Thyroid gland (tissue), 4 donors: ENCODE measurements at regions not wholly inside any gene's neighbourhood (a gene's known extent, or its start where the extent isn't known, plus 50 kb on each side); places are given as distances from the start of the nearest gene placed in this dataset.
"Not testable (repeated sequence)": the region's sequence is repeated elsewhere in the genome, so short reads cannot be mapped to it uniquely, and the experiment has no call there.

ENCODE experiments used
- DNase-seq, 2 donors: peaks; one replicate each; pipeline ENCODE4 v3.0.0-alpha.2; 2019
- H3K27ac ChIP-seq, 3 donors: fragments of 200-600 bp; sonication (generic); 1 replicate in 2 of 3; 2 replicates in 1 of 3; pipeline ENCODE4 v1.5.1; 2016 to 2019; ENCODE audit warnings: mild to moderate bottlenecking in 1 of 3, moderate library complexity in 1 of 3
- H3K27me3 ChIP-seq: fragments of 200-600 bp; sonication (generic); one replicate; pipeline ENCODE4 v1.5.1; 2019
- H3K36me3 ChIP-seq, 2 donors: fragments of 200-600 bp; sonication (generic); one replicate each; pipeline ENCODE4 v1.5.1; 2016 to 2019
- H3K4me1 ChIP-seq, 2 donors: fragments of 200-600 bp; sonication (generic); one replicate each; pipeline ENCODE4 v1.5.1; 2017 to 2019
- H3K4me3 ChIP-seq, 3 donors: fragments of 200-600 bp; sonication (generic); replicated peaks in 1 of 3; 1 replicate in 2 of 3; 2 replicates in 1 of 3; pipeline ENCODE4 v1.5.1; 2016; ENCODE audit warnings: mild to moderate bottlenecking in 1 of 3
- H3K9me3 ChIP-seq: fragments of 200-600 bp; sonication (generic); one replicate; pipeline ENCODE4 v1.5.1; 2017
- POLR2A ChIP-seq, 2 donors: fragments of 450-650 bp; IDR thresholded peaks; one replicate each; pipeline ENCODE4 v1.6.1; 2017; ENCODE audit warnings: antibody characterized with exemption in 2 of 2, mild to moderate bottlenecking in 2 of 2, moderate library complexity in 1 of 2
- WGBS, 2 donors: methylation state at CpG; one replicate each; pipeline ENCODE4 v1.1.5; 2017; 5-methylcytosine and 5-hydroxymethylcytosine counted together
- intact Hi-C: fragments of 100-400 bp; cut with DNase I; formaldehyde crosslinking; loops from one replicate; pipeline ENCODE4 v1.15.1; 2023
- TF ChIP-seq, protein P1 (sequence below), 6 experiments: fragments of 200-600 bp in 3 of 6; fragments of 450-650 bp in 3 of 6; sonication (generic) in 3 of 6; IDR thresholded peaks; one replicate each; pipeline ENCODE4 v1.5.1; 2016 to 2019; ENCODE audit warnings: antibody characterized with exemption in 6 of 6, mild to moderate bottlenecking in 2 of 6, inconsistent platforms in 1 of 6, moderate library complexity in 1 of 6

DNA sequence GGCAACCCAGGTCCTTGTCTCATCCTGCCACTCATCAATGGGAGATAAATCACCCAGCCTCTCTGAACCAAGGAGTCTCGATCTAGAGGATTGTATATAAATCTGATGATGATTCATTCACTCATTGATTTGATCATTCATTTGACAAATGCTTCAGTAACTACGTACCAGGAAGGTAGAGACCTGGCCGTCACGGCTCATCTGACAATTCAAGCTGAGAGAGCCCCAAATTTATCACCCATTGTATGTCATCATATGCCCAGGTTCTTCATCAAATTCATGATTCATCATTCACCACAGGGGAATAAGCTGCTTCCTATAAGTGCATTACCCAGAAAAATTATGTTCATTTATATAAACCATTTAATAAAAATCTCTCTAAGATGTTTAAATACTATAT lies 116.9 kb downstream of the FAM161A start:
- DNase-seq = no peak
- Histone ChIP-seq H3K27me3 (no peaks in the 10 kb centered on the region), H3K4me1 (no peaks in the 10 kb centered on the region), H3K9me3 (no peaks in the 10 kb centered on the region), H3K4me3 (no peak overlapping the region), H3K36me3 (no peaks in the 10 kb centered on the region), H3K27ac (no peak overlapping the region)
- intact Hi-C loops = no loop called here
- TF ChIP-seq POLR2A (IDR thresholded peaks at IDR 0.05) = no peak
- TF ChIP-seq, protein P1, sequence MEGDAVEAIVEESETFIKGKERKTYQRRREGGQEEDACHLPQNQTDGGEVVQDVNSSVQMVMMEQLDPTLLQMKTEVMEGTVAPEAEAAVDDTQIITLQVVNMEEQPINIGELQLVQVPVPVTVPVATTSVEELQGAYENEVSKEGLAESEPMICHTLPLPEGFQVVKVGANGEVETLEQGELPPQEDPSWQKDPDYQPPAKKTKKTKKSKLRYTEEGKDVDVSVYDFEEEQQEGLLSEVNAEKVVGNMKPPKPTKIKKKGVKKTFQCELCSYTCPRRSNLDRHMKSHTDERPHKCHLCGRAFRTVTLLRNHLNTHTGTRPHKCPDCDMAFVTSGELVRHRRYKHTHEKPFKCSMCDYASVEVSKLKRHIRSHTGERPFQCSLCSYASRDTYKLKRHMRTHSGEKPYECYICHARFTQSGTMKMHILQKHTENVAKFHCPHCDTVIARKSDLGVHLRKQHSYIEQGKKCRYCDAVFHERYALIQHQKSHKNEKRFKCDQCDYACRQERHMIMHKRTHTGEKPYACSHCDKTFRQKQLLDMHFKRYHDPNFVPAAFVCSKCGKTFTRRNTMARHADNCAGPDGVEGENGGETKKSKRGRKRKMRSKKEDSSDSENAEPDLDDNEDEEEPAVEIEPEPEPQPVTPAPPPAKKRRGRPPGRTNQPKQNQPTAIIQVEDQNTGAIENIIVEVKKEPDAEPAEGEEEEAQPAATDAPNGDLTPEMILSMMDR (IDR thresholded peaks at IDR 0.05) = no peak
- WGBS, 2 donors = 77 to 90% methylated on average over 4 of the region's 4 CpGs

DNA sequence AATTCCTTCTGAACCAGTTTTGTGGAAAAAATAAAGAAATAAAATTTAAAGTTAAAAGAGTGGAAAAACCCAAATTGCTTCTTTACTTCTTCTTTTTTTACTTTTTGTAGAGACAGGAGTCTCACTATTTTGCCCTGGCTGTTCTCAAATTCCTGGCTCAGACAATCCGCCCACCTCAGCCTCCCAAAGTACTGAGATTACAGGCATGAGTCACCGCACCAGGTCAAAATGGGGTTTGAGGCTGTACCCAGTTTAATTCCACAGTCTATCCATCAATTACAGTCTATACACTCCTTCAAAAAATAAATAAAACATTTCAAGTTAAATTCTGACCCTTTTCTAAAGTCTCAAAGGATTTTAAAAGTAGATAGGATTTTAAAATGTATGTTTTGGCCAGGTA lies 120.3 kb downstream of the FAM161A start:
- H3K27me3 ChIP-seq = no peaks in the 10 kb centered on the region
- no peak overlapping the region for H3K27ac ChIP-seq
- intact Hi-C loops = no loop called here
- DNase-seq = no peak
- H3K4me3 ChIP-seq = no peak overlapping the region
- H3K4me1 ChIP-seq = no peaks in the 10 kb centered on the region
- H3K9me3 ChIP-seq = no peaks in the 10 kb centered on the region
- WGBS, 2 donors = 90 to 96% methylated on average over 2 of the region's 2 CpGs
- no peak for TF ChIP-seq POLR2A (IDR thresholded peaks at IDR 0.05)
- TF ChIP-seq, protein P1 (IDR thresholded peaks at IDR 0.05) = no peak
- no peaks in the 10 kb centered on the region for H3K36me3 ChIP-seq

- Histone ChIP-seq H3K4me3 (no peak overlapping the region), H3K9me3 (no peaks in the 10 kb centered on the region), H3K36me3 (no peaks in the 10 kb centered on the region), H3K27ac (no peak overlapping the region), H3K27me3 (no peaks in the 10 kb centered on the region), H3K4me1 (no peaks in the 10 kb centered on the region)
- intact Hi-C loops = no loop called here
- DNase-seq = no peak
- TF ChIP-seq, protein P1 (IDR thresholded peaks at IDR 0.05) = no peak
- no peak for TF ChIP-seq POLR2A (IDR thresholded peaks at IDR 0.05)
Observed at GRCh38 chr2:61732787-61733186, 121.1 kb downstream of the FAM161A start.

- TF ChIP-seq, protein P1 (IDR thresholded peaks at IDR 0.05) = no peak
- TF ChIP-seq POLR2A (IDR thresholded peaks at IDR 0.05) = no peak
- DNase-seq = no peak
- no peaks in the 10 kb centered on the region for H3K36me3 ChIP-seq
- H3K27ac ChIP-seq = no peak overlapping the region
- H3K27me3 ChIP-seq = no peaks in the 10 kb centered on the region
- 78 to 79% methylated on average over 1 of the region's 1 CpG for WGBS, 2 donors
- H3K9me3 ChIP-seq = no peaks in the 10 kb centered on the region
- H3K4me3 ChIP-seq = no peak overlapping the region
- intact Hi-C loops = no loop called here
- H3K4me1 ChIP-seq = no peaks in the 10 kb centered on the region
Observed at GRCh38 chr2:61727746-61728145, 126.1 kb downstream of the FAM161A start.

DNA sequence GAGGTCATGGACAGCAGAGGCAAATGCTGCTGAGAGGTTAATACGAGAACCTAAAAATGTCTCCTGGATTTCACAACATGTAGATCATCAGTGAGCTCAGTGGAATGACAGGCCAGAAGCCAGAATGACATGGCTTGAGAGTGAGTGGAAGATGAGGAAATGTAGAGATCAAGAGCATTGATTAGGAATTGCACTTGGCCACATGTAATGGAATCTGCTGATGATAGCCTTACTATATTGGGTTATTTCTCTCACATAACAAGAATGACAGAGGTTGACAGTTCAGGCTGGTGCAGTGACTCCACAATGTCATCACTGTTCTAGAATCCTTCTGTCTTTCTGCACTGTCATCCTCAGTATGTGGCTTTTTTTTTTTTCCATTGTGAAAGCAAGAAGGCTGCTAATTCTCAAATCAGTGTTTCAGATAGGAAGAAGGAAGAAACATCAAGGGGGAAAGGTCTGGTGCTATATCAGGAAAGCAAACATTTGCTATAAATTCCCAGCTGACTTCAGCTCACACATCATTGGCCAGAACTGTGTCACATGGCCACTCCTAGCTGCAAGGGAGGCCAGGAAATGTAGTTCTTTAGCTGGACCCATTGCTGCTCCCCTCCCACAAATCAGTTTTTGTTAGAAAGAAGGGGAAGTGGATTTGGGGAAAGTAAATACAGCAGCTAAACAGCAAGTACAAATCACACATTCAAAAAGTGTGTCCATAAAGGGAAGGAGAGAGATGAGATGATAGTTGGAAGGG lies 127.2 kb downstream of the FAM161A start:
- Histone ChIP-seq H3K4me3 (no peak overlapping the region), H3K4me1 (no peaks in the 10 kb centered on the region), H3K36me3 (no peaks in the 10 kb centered on the region), H3K27me3 (no peaks in the 10 kb centered on the region), H3K27ac (no peak overlapping the region), H3K9me3 (no peaks in the 10 kb centered on the region)
- intact Hi-C loops = no loop called here
- WGBS, 2 donors = 90 to 97% methylated on average over 1 of the region's 1 CpG
- TF ChIP-seq, protein P1 (IDR thresholded peaks at IDR 0.05) = no peak
- DNase-seq = no peak

GRCh38 chr2:61723364-61723763 lies 130.5 kb downstream of the FAM161A start:
- H3K27me3 ChIP-seq, DNase-seq, H3K4me1 ChIP-seq, H3K36me3 ChIP-seq, intact Hi-C loops, H3K9me3 ChIP-seq, H3K27ac ChIP-seq, H3K4me3 ChIP-seq: not testable (repeated sequence)
- WGBS, 2 donors = 91 to 94% methylated on average over 13 of the region's 13 CpGs
